Keratinocyte (primary cell): ENCODE measurements at regions not wholly inside any gene's neighbourhood (a gene's known extent, or its start where the extent isn't known, plus 50 kb on each side); places are given as distances from the start of the nearest gene placed in this dataset.

Experiments used
- DNase-seq: peaks from one replicate; pipeline ENCODE4 v3.0.0-alpha.2; 2011; ENCODE audit warnings: low read depth, missing footprints, low spot score
- FAIRE-seq: peaks from 2 replicates; lab custom pipeline; 2011; peaks lifted over from hg19 to GRCh38; lab: Jason Lieb, UNC
- H2AFZ ChIP-seq: 2 replicates; pipeline ENCODE4 v1.6.0; 2012; ENCODE audit warnings: low read length, control low read depth, inconsistent platforms; ENCODE audit not compliant: control insufficient read depth
- H3K27ac ChIP-seq: 2 replicates; pipeline ENCODE4 v1.5.1; 2011; ENCODE audit warnings: low read length; ENCODE audit not compliant: control insufficient read depth, insufficient read depth
- H3K27me3 ChIP-seq: 3 replicates; pipeline ENCODE4 v1.6.0; 2011; ENCODE audit warnings: low read length; ENCODE audit not compliant: control insufficient read depth, insufficient read depth; ENCODE audit errors: extremely low read depth
- H3K36me3 ChIP-seq, 2 experiments: 2 replicates in 1 of 2; 3 replicates in 1 of 2; pipeline ENCODE4 v1.5.1; 2011; ENCODE audit warnings: low read length in 2 of 2, mild to moderate bottlenecking in 1 of 2; ENCODE audit not compliant: control insufficient read depth in 2 of 2, insufficient read depth in 2 of 2; ENCODE audit errors: extremely low read depth in 1 of 2
- H3K4me1 ChIP-seq: 3 replicates; pipeline ENCODE4 v1.5.1; 2011; ENCODE audit warnings: low read length; ENCODE audit not compliant: control insufficient read depth, insufficient read depth; ENCODE audit errors: extremely low read depth
- H3K4me2 ChIP-seq: 3 replicates; pipeline ENCODE4 v1.6.0; 2011; ENCODE audit warnings: low read depth, low read length; ENCODE audit not compliant: control insufficient read depth, insufficient read depth; ENCODE audit errors: extremely low read depth
- H3K4me3 ChIP-seq, 3 experiments: fragments of 200-600 bp in 1 of 3; sonication (generic) in 1 of 3; 2 replicates in 2 of 3; 3 replicates in 1 of 3; pipeline ENCODE4 v1.5.1; 2011 to 2016; ENCODE audit warnings: low read length in 3 of 3, mild to moderate bottlenecking in 3 of 3, control low read depth in 2 of 3, inconsistent platforms in 1 of 3, low read depth in 1 of 3, mixed read lengths in 1 of 3, mixed run types in 1 of 3, moderate library complexity in 1 of 3; ENCODE audit not compliant: control insufficient read depth in 2 of 3, insufficient read depth in 2 of 3; ENCODE audit errors: extremely low read depth in 1 of 3
- H3K79me2 ChIP-seq: 2 replicates; pipeline ENCODE4 v1.6.0; 2012; ENCODE audit warnings: low read length; ENCODE audit not compliant: control insufficient read depth, insufficient read depth
- H3K9ac ChIP-seq: 3 replicates; pipeline ENCODE4 v1.6.0; 2011; ENCODE audit warnings: low read length; ENCODE audit not compliant: control insufficient read depth, insufficient read depth; ENCODE audit errors: extremely low read depth
- H3K9me1 ChIP-seq: 3 replicates; pipeline ENCODE4 v1.6.0; 2011; ENCODE audit warnings: low read length; ENCODE audit not compliant: control insufficient read depth, insufficient read depth; ENCODE audit errors: extremely low read depth
- H3K9me3 ChIP-seq: 2 replicates; pipeline ENCODE4 v1.5.1; 2012; ENCODE audit warnings: low read depth, low read length; ENCODE audit not compliant: control insufficient read depth
- H4K20me1 ChIP-seq: 3 replicates; pipeline ENCODE4 v1.6.0; 2011; ENCODE audit warnings: low read length; ENCODE audit not compliant: control insufficient read depth, insufficient read depth; ENCODE audit errors: extremely low read depth
- EZH2 ChIP-seq: IDR thresholded peaks from one replicate; pipeline ENCODE4 v1.6.1; 2012; ENCODE audit warnings: inconsistent platforms, mild to moderate bottlenecking, low read length, moderate library complexity
- dilution Hi-C: fragments of 300-500 bp; cut with MboI; formaldehyde crosslinking; loops from one replicate; pipeline ENCODE4 v1.7.0; 2020; ENCODE audit warnings: low sequenced_read_pairs; ENCODE audit not compliant: extremely low pct_ligation_motif_present
- TF ChIP-seq, protein P1 (sequence below), 3 experiments: IDR thresholded peaks in 1 of 3; conservative IDR thresholded peaks in 1 of 3; optimal IDR thresholded peaks in 1 of 3; 2 replicates in 2 of 3; 3 replicates in 1 of 3; pipeline versions ENCODE3 to v1.5.1; 2011; ENCODE audit warnings: low read length in 3 of 3, mild to moderate bottlenecking in 3 of 3, moderate library complexity in 2 of 3, control low read depth in 1 of 3, inconsistent platforms in 1 of 3; ENCODE audit not compliant: insufficient read depth in 2 of 3; ENCODE audit errors: extremely low read depth in 1 of 3

DNA sequence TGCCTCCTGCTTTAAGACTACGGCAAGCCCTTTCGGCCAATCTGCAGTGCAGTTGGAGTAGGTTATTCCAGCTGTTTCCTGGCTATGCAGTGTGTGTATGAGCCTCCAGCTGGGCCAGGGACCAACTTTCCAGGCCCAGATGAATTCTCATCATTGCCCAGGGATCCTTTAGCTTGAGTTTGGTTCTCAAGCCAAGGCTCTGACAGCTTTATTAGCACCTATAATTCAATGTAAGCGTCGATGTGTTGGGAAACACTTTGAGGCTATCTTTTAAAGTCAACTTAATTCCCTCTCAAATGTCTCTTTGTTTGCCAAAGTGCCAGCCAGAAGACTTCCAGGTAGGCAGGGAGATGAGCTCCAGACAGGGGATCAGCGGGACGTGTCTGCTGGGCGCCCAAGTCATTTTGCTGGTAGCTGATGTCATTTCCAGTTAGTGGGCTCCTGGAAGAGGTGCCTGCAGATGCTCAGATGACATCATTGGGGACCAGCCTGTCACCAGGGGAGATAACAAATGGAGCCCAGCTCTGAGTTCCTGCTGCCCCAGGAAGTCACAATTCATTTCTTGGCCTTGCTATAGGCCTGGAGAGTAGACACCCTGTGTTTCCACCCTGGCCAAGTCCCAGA is 520.4 kb downstream of the SOX6 start:
- H3K4me2 ChIP-seq, result no peak overlapping the region
- H3K4me3 ChIP-seq, result no peak overlapping the region
- no peaks in the 10 kb centered on the region for H3K9me1 ChIP-seq
- FAIRE-seq (no peak), DNase-seq (no peak)
- no peak for TF ChIP-seq EZH2
- TF ChIP-seq, protein P1, sequence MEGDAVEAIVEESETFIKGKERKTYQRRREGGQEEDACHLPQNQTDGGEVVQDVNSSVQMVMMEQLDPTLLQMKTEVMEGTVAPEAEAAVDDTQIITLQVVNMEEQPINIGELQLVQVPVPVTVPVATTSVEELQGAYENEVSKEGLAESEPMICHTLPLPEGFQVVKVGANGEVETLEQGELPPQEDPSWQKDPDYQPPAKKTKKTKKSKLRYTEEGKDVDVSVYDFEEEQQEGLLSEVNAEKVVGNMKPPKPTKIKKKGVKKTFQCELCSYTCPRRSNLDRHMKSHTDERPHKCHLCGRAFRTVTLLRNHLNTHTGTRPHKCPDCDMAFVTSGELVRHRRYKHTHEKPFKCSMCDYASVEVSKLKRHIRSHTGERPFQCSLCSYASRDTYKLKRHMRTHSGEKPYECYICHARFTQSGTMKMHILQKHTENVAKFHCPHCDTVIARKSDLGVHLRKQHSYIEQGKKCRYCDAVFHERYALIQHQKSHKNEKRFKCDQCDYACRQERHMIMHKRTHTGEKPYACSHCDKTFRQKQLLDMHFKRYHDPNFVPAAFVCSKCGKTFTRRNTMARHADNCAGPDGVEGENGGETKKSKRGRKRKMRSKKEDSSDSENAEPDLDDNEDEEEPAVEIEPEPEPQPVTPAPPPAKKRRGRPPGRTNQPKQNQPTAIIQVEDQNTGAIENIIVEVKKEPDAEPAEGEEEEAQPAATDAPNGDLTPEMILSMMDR (optimal IDR thresholded peaks at IDR 0.05 in 1 of 3, IDR thresholded peaks at IDR 0.05 in 1 of 3, conservative IDR thresholded peaks at IDR 0.05 in 1 of 3; ENCODE audit: extremely low read depth in 1 of 3, insufficient read depth in 2 of 3, low read length in 3 of 3), result no peak
- H3K9me3 ChIP-seq, result no peaks in the 10 kb centered on the region
- H4K20me1 ChIP-seq, result no peaks in the 10 kb centered on the region
- H3K27ac ChIP-seq, result no peak overlapping the region
- H3K9ac ChIP-seq, result no peak overlapping the region
- no peaks in the 10 kb centered on the region for H3K4me1 ChIP-seq
- no peak overlapping the region for H2AFZ ChIP-seq
- H3K36me3 ChIP-seq, result no peaks in the 10 kb centered on the region
- H3K27me3 ChIP-seq, result no peaks in the 10 kb centered on the region
- no peaks in the 10 kb centered on the region for H3K79me2 ChIP-seq
- dilution Hi-C loops, result no loop called here

DNA sequence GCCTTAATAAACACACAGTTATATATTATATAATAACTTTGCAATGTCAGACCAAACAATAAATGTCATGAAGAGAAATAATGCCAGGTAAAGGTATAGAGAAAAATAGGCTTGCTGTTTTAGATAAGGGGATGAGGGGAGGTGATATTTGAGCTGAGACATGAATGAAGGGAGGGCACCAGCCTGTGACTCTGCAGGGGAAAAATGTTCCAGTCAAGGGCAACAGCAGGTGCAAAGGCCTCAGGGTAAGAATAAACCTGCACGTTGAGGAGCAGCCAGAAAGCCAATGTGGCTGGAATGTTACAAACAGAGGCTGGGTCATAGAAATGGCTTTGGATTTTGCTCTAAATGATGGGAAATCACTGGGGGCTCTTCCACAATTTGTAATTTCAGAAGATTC is 519.6 kb downstream of the SOX6 start:
- H3K36me3 ChIP-seq, result no peaks in the 10 kb centered on the region
- peaks cover 4% of the 10 kb centered on the region for H3K4me1 ChIP-seq
- no peaks in the 10 kb centered on the region for H3K27me3 ChIP-seq
- H3K4me3 ChIP-seq, result no peak overlapping the region
- no peak for TF ChIP-seq EZH2
- TF ChIP-seq, protein P1 (optimal IDR thresholded peaks at IDR 0.05 in 1 of 3, IDR thresholded peaks at IDR 0.05 in 1 of 3, conservative IDR thresholded peaks at IDR 0.05 in 1 of 3; ENCODE audit: extremely low read depth in 1 of 3, insufficient read depth in 2 of 3, low read length in 3 of 3), result no peak
- H2AFZ ChIP-seq, result no peak overlapping the region
- H3K79me2 ChIP-seq, result no peaks in the 10 kb centered on the region
- H4K20me1 ChIP-seq, result no peaks in the 10 kb centered on the region
- no peak overlapping the region for H3K4me2 ChIP-seq
- H3K9ac ChIP-seq, result no peak overlapping the region
- no peaks in the 10 kb centered on the region for H3K9me1 ChIP-seq
- no peak for FAIRE-seq
- H3K9me3 ChIP-seq, result no peaks in the 10 kb centered on the region
- dilution Hi-C loops, result no loop called here
- no peak overlapping the region for H3K27ac ChIP-seq
- DNase-seq, result no peak
